GM12864 (cell line): ENCODE measurements at regions not wholly inside any gene's neighbourhood (a gene's known extent, or its start where the extent isn't known, plus 50 kb on each side); places are given as distances from the start of the nearest gene placed in this dataset.
"Not testable (repeated sequence)": the region's sequence is repeated elsewhere in the genome, so short reads cannot be mapped to it uniquely, and the experiment has no call there.

Source experiments
- DNase-seq: peaks from one replicate; pipeline ENCODE4 v3.0.0-alpha.2; 2011; ENCODE audit warnings: low read depth
- H3K4me3 ChIP-seq: 2 replicates; pipeline ENCODE4 v1.5.1; 2011; ENCODE audit warnings: mild to moderate bottlenecking, low read depth, low read length, control low read depth
- TF ChIP-seq, protein P1 (sequence below): IDR thresholded peaks from 2 replicates; pipeline ENCODE4 v1.5.1; 2011; ENCODE audit warnings: low read depth, mild to moderate bottlenecking, moderate library complexity, low read length, control low read depth, inconsistent platforms; ENCODE audit errors: missing control alignments

DNA sequence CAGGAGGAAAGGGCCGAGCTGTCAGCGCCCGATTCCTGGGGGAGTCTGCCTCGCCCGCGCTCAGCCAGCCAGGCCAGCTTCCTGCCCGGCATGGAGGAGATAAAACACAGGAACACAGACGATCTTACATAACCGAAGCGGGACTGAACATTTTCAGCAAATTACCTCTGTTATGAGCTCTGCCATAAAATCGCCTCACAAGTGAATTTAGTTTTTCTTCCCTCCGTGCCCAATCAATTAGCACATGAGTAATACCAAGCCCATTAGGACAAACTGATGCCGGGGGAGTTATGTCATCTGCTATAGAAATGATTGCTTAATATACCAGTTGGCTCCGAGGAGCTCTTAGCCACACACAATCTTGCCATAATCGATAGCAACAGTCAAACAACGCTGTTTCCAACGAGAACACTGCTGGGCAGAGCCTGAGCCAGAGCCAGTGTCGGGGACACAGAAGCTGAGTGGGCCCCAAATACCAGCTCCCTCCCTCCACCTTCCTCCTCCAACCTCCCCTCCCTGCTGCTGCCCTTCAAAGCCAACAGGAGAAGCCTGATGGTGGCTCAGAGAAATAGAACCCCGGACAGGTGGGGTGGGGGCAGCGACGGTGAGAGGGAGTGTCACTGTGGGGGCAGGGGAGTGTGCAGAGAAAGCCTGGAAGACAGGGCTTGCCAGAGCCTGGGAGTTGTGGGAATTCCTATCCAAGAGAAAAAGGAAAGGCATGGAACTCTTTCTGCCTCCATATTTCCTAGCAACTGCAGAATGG, 279.4 kb upstream of the TLE3 start:
- DNase-seq = no peak
- H3K4me3 ChIP-seq = no peak overlapping the region
- TF ChIP-seq, protein P1, sequence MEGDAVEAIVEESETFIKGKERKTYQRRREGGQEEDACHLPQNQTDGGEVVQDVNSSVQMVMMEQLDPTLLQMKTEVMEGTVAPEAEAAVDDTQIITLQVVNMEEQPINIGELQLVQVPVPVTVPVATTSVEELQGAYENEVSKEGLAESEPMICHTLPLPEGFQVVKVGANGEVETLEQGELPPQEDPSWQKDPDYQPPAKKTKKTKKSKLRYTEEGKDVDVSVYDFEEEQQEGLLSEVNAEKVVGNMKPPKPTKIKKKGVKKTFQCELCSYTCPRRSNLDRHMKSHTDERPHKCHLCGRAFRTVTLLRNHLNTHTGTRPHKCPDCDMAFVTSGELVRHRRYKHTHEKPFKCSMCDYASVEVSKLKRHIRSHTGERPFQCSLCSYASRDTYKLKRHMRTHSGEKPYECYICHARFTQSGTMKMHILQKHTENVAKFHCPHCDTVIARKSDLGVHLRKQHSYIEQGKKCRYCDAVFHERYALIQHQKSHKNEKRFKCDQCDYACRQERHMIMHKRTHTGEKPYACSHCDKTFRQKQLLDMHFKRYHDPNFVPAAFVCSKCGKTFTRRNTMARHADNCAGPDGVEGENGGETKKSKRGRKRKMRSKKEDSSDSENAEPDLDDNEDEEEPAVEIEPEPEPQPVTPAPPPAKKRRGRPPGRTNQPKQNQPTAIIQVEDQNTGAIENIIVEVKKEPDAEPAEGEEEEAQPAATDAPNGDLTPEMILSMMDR = no peak

DNA sequence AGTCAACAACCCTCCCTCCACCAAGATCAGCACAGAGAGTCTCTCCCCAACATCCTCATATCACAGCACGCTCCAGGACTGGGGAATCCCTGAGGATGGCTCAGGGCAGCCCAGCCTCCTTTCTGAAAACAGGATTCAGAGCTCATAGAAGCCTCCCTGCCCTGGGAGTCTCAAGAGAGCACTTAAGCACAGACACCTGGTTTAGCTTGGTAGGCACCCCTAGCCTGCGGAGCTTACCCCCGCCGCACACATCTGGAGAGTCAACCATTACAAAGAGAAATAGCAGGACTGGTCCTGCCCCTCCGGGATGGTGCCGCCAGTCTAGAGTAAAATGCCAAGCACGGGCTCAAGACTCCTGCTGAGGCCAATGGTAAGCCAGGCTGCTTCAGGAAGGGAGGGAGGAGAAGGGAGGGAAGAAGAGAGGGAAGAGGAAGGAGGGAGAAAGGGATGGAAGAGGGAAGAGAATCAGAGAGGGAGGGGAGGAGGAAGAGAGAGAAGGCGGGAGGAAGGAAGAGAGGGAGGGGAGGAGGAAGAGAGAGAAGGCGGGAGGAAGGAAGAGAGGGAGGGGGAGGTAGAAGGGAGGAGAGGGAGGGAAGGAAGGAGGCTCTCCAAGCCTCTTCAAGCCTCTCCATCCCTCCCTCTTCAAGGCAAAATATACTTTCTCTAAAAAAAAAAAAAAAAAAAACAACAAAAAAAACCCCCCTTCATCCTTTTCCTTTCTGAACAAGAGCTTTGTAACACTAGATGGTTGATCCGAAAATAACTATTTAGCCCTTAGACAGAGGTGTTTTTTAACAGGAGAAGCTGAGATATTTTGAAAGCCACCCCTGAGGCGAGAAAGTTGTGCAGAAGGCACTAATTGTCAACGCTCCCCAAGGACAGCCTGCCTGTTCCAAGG, 278.6 kb upstream of the TLE3 start:
- TF ChIP-seq, protein P1 = no peak

DNA sequence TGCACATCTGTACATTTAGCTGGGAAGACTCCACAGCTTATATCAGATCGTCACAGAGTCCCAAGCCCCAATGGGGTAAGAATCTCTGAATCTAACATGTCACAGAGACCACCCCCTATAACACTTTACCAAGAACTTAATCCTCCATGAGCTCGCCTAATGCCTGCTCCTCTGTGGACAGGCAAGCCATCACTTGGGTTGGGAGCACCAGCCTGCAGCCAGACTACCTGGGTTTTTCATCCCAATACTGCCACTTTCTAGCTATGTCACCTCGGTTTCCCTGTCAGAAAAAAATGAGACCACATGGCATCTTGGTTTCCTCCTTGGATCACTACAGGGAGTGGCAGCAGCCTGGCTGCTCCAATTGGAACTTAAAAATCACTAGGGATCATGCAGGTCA, 277.9 kb upstream of the TLE3 start:
- TF ChIP-seq, protein P1 = no peak
- H3K4me3 ChIP-seq = no peak overlapping the region
- no peak for DNase-seq

More for the DNA sequence above, 278.6 kb upstream of the TLE3 start:
- H3K4me3 ChIP-seq = no peak overlapping the region
- no peak for DNase-seq

DNA sequence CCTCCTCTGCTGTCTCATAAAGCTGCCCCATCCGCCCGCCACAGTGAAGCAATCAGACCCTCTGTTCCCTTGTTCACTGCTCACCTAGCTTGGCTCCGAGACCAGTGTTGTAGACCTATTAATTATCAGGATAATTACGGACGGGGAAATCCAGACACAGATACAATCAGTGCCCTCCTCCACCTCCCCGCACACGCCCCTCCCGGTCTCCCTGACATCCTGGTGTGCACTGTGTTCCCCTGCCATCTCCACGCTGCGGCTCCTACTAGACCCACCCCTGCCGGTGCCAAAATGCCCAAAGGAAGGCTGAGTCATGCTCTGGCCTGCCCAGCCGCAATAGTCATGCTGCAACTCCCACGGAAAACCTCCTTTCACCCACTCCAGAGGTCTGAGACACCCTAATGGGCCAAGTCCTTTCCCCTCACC, 277.3 kb upstream of the TLE3 start:
- TF ChIP-seq, protein P1 = no peak
- DNase-seq = no peak

DNA sequence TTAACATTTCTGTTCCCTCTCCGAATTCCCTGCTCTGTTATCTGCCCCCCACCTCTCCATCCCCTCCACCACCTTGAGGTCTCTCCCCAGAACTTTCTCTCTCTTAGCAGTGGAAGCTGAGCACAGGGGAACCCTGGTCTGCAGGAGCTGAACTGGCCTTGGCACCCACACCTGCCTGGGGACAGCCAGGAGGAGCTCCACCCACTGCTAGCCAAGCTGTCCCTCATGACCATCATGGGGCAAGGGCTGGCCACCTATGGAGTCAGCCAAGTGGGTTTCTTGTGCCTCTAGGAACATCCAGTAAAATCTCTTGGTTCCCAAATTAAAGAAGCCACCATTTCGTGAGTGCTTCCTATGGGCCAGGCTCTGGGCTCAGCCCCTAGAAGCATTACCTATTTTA, 276.4 kb upstream of the TLE3 start:
- TF ChIP-seq, protein P1 = no peak
- no peak for DNase-seq
- no peak overlapping the region for H3K4me3 ChIP-seq

More for the DNA sequence above, 277.3 kb upstream of the TLE3 start:
- no peak overlapping the region for H3K4me3 ChIP-seq

DNA sequence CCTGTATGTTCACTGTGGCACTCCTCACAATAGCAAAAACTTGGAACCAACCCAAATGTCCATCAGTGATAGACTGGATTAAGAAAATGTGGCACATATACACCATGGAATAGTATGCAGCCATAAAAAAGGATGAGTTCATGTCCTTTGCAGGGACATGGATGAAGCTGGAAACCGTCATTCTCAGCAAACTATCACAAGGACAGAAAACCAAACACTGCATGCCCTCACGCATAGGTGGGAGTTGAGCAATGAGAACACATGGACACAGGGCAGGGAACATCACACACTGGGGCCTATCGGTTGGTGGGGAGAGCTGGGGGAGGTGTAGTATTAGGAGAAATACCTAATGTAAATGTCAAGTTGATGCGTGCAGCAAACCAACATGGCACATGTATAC, 275.7 kb upstream of the TLE3 start:
- not testable (repeated sequence) for DNase-seq, H3K4me3 ChIP-seq

DNA sequence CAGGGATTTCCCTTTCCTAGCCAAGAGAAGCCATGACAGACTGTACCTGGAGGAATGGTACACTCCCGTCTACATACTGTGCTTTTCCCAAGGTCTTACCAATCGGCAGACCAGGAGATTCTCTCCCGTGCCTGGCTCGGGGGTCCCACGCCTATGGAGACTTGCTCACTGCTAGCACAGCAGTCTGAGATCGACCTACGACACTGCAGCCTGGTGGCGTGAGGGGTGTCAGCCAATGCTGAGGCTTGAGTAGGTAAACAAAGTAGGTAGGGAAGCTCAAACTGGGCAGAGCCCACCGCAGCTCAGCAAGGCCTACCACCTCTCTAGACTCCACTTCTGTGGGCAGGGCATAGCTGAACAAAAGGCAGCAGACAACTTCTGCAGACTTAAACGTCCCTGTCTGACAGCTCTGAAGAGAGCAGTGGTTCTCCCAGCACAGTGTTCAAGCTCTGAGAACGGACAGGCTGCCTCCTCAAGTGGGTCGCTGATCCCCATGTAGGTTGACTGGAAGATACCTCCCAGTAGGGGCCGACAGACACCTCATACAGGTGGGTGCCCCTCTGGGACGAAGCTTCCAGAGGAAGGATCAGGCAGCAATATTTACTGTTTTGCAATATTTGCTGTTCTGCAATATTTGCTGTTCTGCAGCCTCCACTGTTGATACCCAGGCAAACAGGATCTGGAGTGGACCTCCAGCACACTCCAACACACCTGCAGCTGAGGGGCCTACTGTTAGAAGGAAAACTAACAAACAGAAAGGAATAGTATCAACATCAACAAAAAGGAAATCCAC, 270.4 kb upstream of the TLE3 start:
- not testable (repeated sequence) for H3K4me3 ChIP-seq, DNase-seq

DNA sequence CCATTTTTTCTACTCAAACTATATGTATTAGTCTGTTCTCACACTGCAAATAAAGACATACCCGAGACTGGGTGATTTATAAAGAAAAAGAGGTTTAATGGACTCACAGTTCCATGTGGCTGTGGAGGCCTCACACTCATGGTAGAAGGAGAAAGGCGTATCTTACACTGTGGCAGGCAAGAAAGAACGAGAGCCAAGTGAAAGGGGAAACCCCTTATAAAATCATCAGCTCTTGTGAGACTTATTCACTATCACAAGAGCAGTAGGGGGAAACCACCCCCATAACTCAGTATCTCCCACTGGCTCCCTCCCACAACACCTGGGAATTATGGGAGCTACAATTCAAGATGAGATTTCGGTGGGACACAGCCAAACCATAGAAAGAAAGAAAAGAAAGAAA, 266.3 kb upstream of the TLE3 start:
- DNase-seq, H3K4me3 ChIP-seq: not testable (repeated sequence)
